ENCODE measurements at regions not wholly inside any gene's neighbourhood (a gene's known extent, or its start where the extent isn't known, plus 50 kb on each side); places are given as distances from the start of the nearest gene placed in this dataset.

DNA sequence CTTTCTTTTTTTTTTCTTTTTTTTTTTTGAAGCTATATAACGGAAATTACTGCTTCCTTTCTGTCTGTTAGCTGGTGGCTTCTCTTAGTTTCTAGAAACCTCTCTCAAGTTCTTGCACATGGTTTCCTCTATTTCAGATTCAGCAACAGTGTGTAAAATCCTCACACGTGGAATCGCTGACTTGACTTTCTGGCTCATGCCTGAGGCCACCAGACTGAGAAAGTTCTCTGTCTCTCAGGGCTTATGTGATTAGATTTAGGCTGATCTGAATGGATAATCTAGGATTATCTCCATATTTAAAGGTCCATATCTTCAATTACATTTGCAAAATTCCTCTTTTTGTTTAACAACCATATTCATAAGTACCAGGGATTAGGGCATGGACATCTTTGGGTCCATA lies 856.3 kb upstream of the SLITRK6 start:
- no peaks in the 10 kb centered on the region for H3K27me3 ChIP-seq (ENCODE audit: control insufficient read depth in 3 of 3, insufficient read depth in 3 of 3, low read length in 2 of 3)
- no peak overlapping the region for H3K4me3 ChIP-seq
- no peaks in the 10 kb centered on the region for H3K36me3 ChIP-seq (ENCODE audit: control insufficient read depth in 4 of 4, insufficient read depth in 4 of 4, low read length in 4 of 4)
- ATAC-seq (ENCODE audit: insufficient read depth, low FRiP score), result no peak
- H3K9me3 ChIP-seq (ENCODE audit: control insufficient read depth in 4 of 4, insufficient read depth in 3 of 4, low read length in 3 of 4), result no peaks in the 10 kb centered on the region
- no peak overlapping the region for H3K27ac ChIP-seq (ENCODE audit: low read depth in 1 of 2, low read length in 1 of 2)
- no peaks in the 10 kb centered on the region for H3K4me1 ChIP-seq (ENCODE audit: control insufficient read depth in 5 of 5, insufficient read depth in 5 of 5, low read length in 5 of 5)
- 87 to 94% methylated on average over 3 of the region's 3 CpGs for whole genome bisulfite sequencing, 2 donors
- no peak for DNase-seq
- no peak overlapping the region for H3K9ac ChIP-seq (ENCODE audit: insufficient read depth in 1 of 2, low read length in 2 of 2)
- TF ChIP-seq, protein P1, sequence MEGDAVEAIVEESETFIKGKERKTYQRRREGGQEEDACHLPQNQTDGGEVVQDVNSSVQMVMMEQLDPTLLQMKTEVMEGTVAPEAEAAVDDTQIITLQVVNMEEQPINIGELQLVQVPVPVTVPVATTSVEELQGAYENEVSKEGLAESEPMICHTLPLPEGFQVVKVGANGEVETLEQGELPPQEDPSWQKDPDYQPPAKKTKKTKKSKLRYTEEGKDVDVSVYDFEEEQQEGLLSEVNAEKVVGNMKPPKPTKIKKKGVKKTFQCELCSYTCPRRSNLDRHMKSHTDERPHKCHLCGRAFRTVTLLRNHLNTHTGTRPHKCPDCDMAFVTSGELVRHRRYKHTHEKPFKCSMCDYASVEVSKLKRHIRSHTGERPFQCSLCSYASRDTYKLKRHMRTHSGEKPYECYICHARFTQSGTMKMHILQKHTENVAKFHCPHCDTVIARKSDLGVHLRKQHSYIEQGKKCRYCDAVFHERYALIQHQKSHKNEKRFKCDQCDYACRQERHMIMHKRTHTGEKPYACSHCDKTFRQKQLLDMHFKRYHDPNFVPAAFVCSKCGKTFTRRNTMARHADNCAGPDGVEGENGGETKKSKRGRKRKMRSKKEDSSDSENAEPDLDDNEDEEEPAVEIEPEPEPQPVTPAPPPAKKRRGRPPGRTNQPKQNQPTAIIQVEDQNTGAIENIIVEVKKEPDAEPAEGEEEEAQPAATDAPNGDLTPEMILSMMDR (IDR thresholded peaks at IDR 0.05; ENCODE audit: control extremely low read depth, extremely low read depth), result no peak

GRCh38 chr13:86660090-86660489 lies 860.9 kb upstream of the SLITRK6 start:
- H3K9ac ChIP-seq (ENCODE audit: insufficient read depth in 1 of 2, low read length in 2 of 2), result no peak overlapping the region
- DNase-seq, result no peak

GRCh38 chr13:86665842-86666241 lies 866.6 kb upstream of the SLITRK6 start:
- WGBS, 2 donors, result 91 to 93% methylated on average over 3 of the region's 3 CpGs
- ATAC-seq (ENCODE audit: insufficient read depth, low FRiP score), result no peak
- H3K36me3 ChIP-seq (ENCODE audit: control insufficient read depth in 4 of 4, insufficient read depth in 4 of 4, low read length in 4 of 4), result no peaks in the 10 kb centered on the region
- no peak overlapping the region for H3K27ac ChIP-seq (ENCODE audit: low read depth in 1 of 2, low read length in 1 of 2)
- no peak overlapping the region for H3K4me3 ChIP-seq
- TF ChIP-seq, protein P1 (IDR thresholded peaks at IDR 0.05; ENCODE audit: control extremely low read depth, extremely low read depth), result no peak
- H3K27me3 ChIP-seq (ENCODE audit: control insufficient read depth in 3 of 3, insufficient read depth in 3 of 3, low read length in 2 of 3), result no peaks in the 10 kb centered on the region
- peaks cover 0 to 2% (median 0%) of the 10 kb centered on the region in 4 donors for H3K9me3 ChIP-seq (ENCODE audit: control insufficient read depth in 4 of 4, insufficient read depth in 3 of 4, low read length in 3 of 4)
- no peak overlapping the region for H3K9ac ChIP-seq (ENCODE audit: insufficient read depth in 1 of 2, low read length in 2 of 2)
- no peaks in the 10 kb centered on the region for H3K4me1 ChIP-seq (ENCODE audit: control insufficient read depth in 5 of 5, insufficient read depth in 5 of 5, low read length in 5 of 5)
- no peak for DNase-seq

More at GRCh38 chr13:86660090-86660489, 860.9 kb upstream of the SLITRK6 start:
- H3K36me3 ChIP-seq (ENCODE audit: control insufficient read depth in 4 of 4, insufficient read depth in 4 of 4, low read length in 4 of 4), result no peaks in the 10 kb centered on the region
- H3K4me1 ChIP-seq (ENCODE audit: control insufficient read depth in 5 of 5, insufficient read depth in 5 of 5, low read length in 5 of 5), result no peaks in the 10 kb centered on the region
- 80 to 86% methylated on average over 1 of the region's 1 CpG for WGBS, 2 donors
- H3K27me3 ChIP-seq (ENCODE audit: control insufficient read depth in 3 of 3, insufficient read depth in 3 of 3, low read length in 2 of 3), result no peaks in the 10 kb centered on the region
- H3K9me3 ChIP-seq (ENCODE audit: control insufficient read depth in 4 of 4, insufficient read depth in 3 of 4, low read length in 3 of 4), result peaks cover 0 to 2% (median 0%) of the 10 kb centered on the region in 4 donors
- H3K4me3 ChIP-seq, result no peak overlapping the region
- H3K27ac ChIP-seq (ENCODE audit: low read depth in 1 of 2, low read length in 1 of 2), result no peak overlapping the region
- no peak for ATAC-seq (ENCODE audit: insufficient read depth, low FRiP score)
- TF ChIP-seq, protein P1 (IDR thresholded peaks at IDR 0.05; ENCODE audit: control extremely low read depth, extremely low read depth), result no peak

GRCh38 chr13:86673931-86674431 lies 874.8 kb upstream of the SLITRK6 start:
- DNase-seq (no peak), ATAC-seq (ENCODE audit: insufficient read depth, low FRiP score) (no peak)
- H3K9ac ChIP-seq (ENCODE audit: insufficient read depth in 1 of 2, low read length in 2 of 2), result no peak overlapping the region
- H3K9me3 ChIP-seq (ENCODE audit: control insufficient read depth in 4 of 4, insufficient read depth in 3 of 4, low read length in 3 of 4), result no peaks in the 10 kb centered on the region
- no peaks in the 10 kb centered on the region for H3K36me3 ChIP-seq (ENCODE audit: control insufficient read depth in 4 of 4, insufficient read depth in 4 of 4, low read length in 4 of 4)
- H3K4me1 ChIP-seq (ENCODE audit: control insufficient read depth in 5 of 5, insufficient read depth in 5 of 5, low read length in 5 of 5), result no peaks in the 10 kb centered on the region
- H3K27ac ChIP-seq (ENCODE audit: low read depth in 1 of 2, low read length in 1 of 2), result no peak overlapping the region
- TF ChIP-seq, protein P1 (IDR thresholded peaks at IDR 0.05; ENCODE audit: control extremely low read depth, extremely low read depth), result no peak
- no peak overlapping the region for H3K4me3 ChIP-seq
- H3K27me3 ChIP-seq (ENCODE audit: control insufficient read depth in 3 of 3, insufficient read depth in 3 of 3, low read length in 2 of 3), result no peaks in the 10 kb centered on the region
